Epithelial cell of esophagus (primary cell): ENCODE measurements at regions not wholly inside any gene's neighbourhood (a gene's known extent, or its start where the extent isn't known, plus 50 kb on each side); places are given as distances from the start of the nearest gene placed in this dataset.
"Not testable (repeated sequence)": the region's sequence is repeated elsewhere in the genome, so short reads cannot be mapped to it uniquely, and the experiment has no call there.

Source experiments
- DNase-seq: peaks from one replicate; pipeline ENCODE4 v3.0.0; 2010; ENCODE audit warnings: low read depth
- H3K4me3 ChIP-seq: 2 replicates; pipeline ENCODE4 v1.5.1; 2011; ENCODE audit warnings: mild to moderate bottlenecking, low read length, control low read depth
- CTCF ChIP-seq: IDR thresholded peaks from 2 replicates; pipeline ENCODE4 v1.5.1; 2011; ENCODE audit warnings: low read depth, mild to moderate bottlenecking, low read length, control low read depth, inconsistent platforms; ENCODE audit not compliant: insufficient read depth; ENCODE audit errors: missing control alignments

GRCh38 chrX:829145-829544 lies 198.6 kb downstream of the SHOX start:
- no peak for DNase-seq
- H3K4me3 ChIP-seq, result no peak overlapping the region
- no peak for TF ChIP-seq CTCF

GRCh38 chrX:828411-828959 lies 197.9 kb downstream of the SHOX start:
- no peak for TF ChIP-seq CTCF
- no peak overlapping the region for H3K4me3 ChIP-seq
- no peak for DNase-seq

GRCh38 chrX:826448-826847 lies 195.9 kb downstream of the SHOX start:
- H3K4me3 ChIP-seq, result no peak overlapping the region
- TF ChIP-seq CTCF, result no peak
- no peak for DNase-seq

GRCh38 chrX:825991-826390 lies 195.4 kb downstream of the SHOX start:
- no peak for TF ChIP-seq CTCF
- no peak overlapping the region for H3K4me3 ChIP-seq
- no peak for DNase-seq

GRCh38 chrX:823073-823472 lies 192.5 kb downstream of the SHOX start:
- DNase-seq, H3K4me3 ChIP-seq: not testable (repeated sequence)

GRCh38 chrX:821327-822107 lies 190.9 kb downstream of the SHOX start:
- TF ChIP-seq CTCF, result no peak
- DNase-seq, result no peak
- no peak overlapping the region for H3K4me3 ChIP-seq

- TF ChIP-seq CTCF, result no peak
- H3K4me3 ChIP-seq, result no peak overlapping the region
- no peak for DNase-seq
These were observed 189.1 kb downstream of the SHOX start for GRCh38 chrX:819684-820083.
